Mesenchymal stem cell (in vitro differentiated cells and primary cell): ENCODE measurements at regions not wholly inside any gene's neighbourhood (a gene's known extent, or its start where the extent isn't known, plus 50 kb on each side); places are given as distances from the start of the nearest gene placed in this dataset.

Source experiments
- DNase-seq: peaks from one replicate; pipeline ENCODE4 v3.0.0-alpha.2; 2013
- H2AFZ ChIP-seq: one replicate; pipeline ENCODE4 v1.6.1; 2013; ENCODE audit warnings: low read depth, mild to moderate bottlenecking, control low read depth, inconsistent platforms, low read length, moderate library complexity
- H2AK5ac ChIP-seq: 2 replicates; pipeline ENCODE4 v1.6.1; 2013; ENCODE audit warnings: low read length, moderate library complexity, mild to moderate bottlenecking, inconsistent platforms; ENCODE audit not compliant: severe bottlenecking
- H2BK120ac ChIP-seq: one replicate; pipeline ENCODE4 v1.6.1; 2013; ENCODE audit warnings: low read depth, mild to moderate bottlenecking, inconsistent platforms, low read length, moderate library complexity
- H2BK12ac ChIP-seq, 2 experiments: one replicate each; pipeline ENCODE4 v1.6.1; 2013; ENCODE audit warnings: inconsistent platforms in 2 of 2, low read length in 2 of 2, mild to moderate bottlenecking in 2 of 2, moderate library complexity in 2 of 2, control low read depth in 1 of 2
- H2BK15ac ChIP-seq: one replicate; pipeline ENCODE4 v1.6.1; 2013; ENCODE audit warnings: mild to moderate bottlenecking, low read depth, inconsistent platforms; ENCODE audit not compliant: poor library complexity, severe bottlenecking
- H2BK5ac ChIP-seq: 2 replicates; pipeline ENCODE4 v1.6.1; 2013; ENCODE audit warnings: low read depth, mild to moderate bottlenecking, low read length, control low read depth, inconsistent platforms; ENCODE audit not compliant: poor library complexity, severe bottlenecking
- H3K14ac ChIP-seq, 2 experiments: one replicate each; pipeline ENCODE4 v1.6.1; 2013; ENCODE audit warnings: inconsistent platforms in 2 of 2, low read length in 2 of 2, control low read depth in 1 of 2, mild to moderate bottlenecking in 1 of 2, moderate library complexity in 1 of 2
- H3K18ac ChIP-seq, 2 experiments: one replicate each; pipeline ENCODE4 v1.6.1; 2013; ENCODE audit warnings: inconsistent platforms in 2 of 2, low read length in 2 of 2, control low read depth in 1 of 2, low read depth in 1 of 2, mild to moderate bottlenecking in 1 of 2
- H3K23ac ChIP-seq, 2 experiments: one replicate each; pipeline ENCODE4 v1.6.1; 2013; ENCODE audit warnings: inconsistent platforms in 2 of 2, low read length in 2 of 2, mild to moderate bottlenecking in 2 of 2, moderate library complexity in 2 of 2, control low read depth in 1 of 2
- H3K27ac ChIP-seq: 2 replicates; pipeline ENCODE4 v1.5.1; 2013; ENCODE audit warnings: mild to moderate bottlenecking, moderate library complexity, low read length, control low read depth, inconsistent platforms; ENCODE audit not compliant: poor library complexity, severe bottlenecking
- H3K27me3 ChIP-seq, 2 experiments: 2 replicates each; pipeline versions ENCODE4 v1.6.1 to v1.7.0; 2013; ENCODE audit warnings: low read length in 2 of 2, mild to moderate bottlenecking in 2 of 2, moderate library complexity in 2 of 2, control low read depth in 1 of 2, inconsistent platforms in 1 of 2; ENCODE audit not compliant: control insufficient read depth in 1 of 2, insufficient read depth in 1 of 2
- H3K36me3 ChIP-seq, 2 experiments: 2 replicates each; pipeline versions ENCODE4 v1.6.1 to v1.7.0; 2013; ENCODE audit warnings: low read length in 2 of 2, control low read depth in 1 of 2, inconsistent platforms in 1 of 2, low read depth in 1 of 2, mild to moderate bottlenecking in 1 of 2; ENCODE audit not compliant: insufficient read depth in 2 of 2, control insufficient read depth in 1 of 2
- H3K4ac ChIP-seq, 2 experiments: one replicate each; pipeline ENCODE4 v1.6.1; 2013; ENCODE audit warnings: inconsistent platforms in 2 of 2, low read length in 2 of 2, mild to moderate bottlenecking in 2 of 2, moderate library complexity in 2 of 2, control low read depth in 1 of 2, low read depth in 1 of 2
- H3K4me1 ChIP-seq: 2 replicates; pipeline ENCODE4 v1.6.1; 2013; ENCODE audit warnings: low read depth, low read length, control low read depth; ENCODE audit not compliant: control insufficient read depth, insufficient read depth
- H3K4me2 ChIP-seq: 2 replicates; pipeline ENCODE4 v1.6.1; 2013; ENCODE audit warnings: low read length, mild to moderate bottlenecking, inconsistent platforms; ENCODE audit not compliant: poor library complexity, severe bottlenecking
- H3K4me3 ChIP-seq, 2 experiments: 2 replicates each; pipeline versions ENCODE4 v1.5.1 to v1.7.0; 2013; ENCODE audit warnings: low read length in 2 of 2, mild to moderate bottlenecking in 2 of 2, control low read depth in 1 of 2, low read depth in 1 of 2; ENCODE audit not compliant: insufficient read depth in 1 of 2
- H3K79me1 ChIP-seq: replicated peaks from 2 replicates; pipeline ENCODE4 v1.6.1; 2013; ENCODE audit warnings: mild to moderate bottlenecking, control low read depth, low read length, inconsistent platforms; ENCODE audit not compliant: poor library complexity, severe bottlenecking
- H3K9ac ChIP-seq: 2 replicates; pipeline ENCODE4 v1.7.0; 2013; ENCODE audit warnings: mild to moderate bottlenecking, low read length, moderate library complexity
- H3K9me3 ChIP-seq: 2 replicates; pipeline ENCODE4 v1.7.0; 2013; ENCODE audit warnings: mild to moderate bottlenecking, low read length; ENCODE audit not compliant: control insufficient read depth
- H4K8ac ChIP-seq: one replicate; pipeline ENCODE4 v1.6.1; 2013; ENCODE audit warnings: inconsistent platforms, mild to moderate bottlenecking, low read length, moderate library complexity
- H4K91ac ChIP-seq: one replicate; pipeline ENCODE4 v1.6.1; 2013; ENCODE audit warnings: mild to moderate bottlenecking, low read length, inconsistent platforms
- WGBS: methylation state at CpG from one replicate; pipeline ENCODE4 v1.1.7; 2013; ENCODE audit warnings: mixed read lengths; 5-methylcytosine and 5-hydroxymethylcytosine counted together

DNA sequence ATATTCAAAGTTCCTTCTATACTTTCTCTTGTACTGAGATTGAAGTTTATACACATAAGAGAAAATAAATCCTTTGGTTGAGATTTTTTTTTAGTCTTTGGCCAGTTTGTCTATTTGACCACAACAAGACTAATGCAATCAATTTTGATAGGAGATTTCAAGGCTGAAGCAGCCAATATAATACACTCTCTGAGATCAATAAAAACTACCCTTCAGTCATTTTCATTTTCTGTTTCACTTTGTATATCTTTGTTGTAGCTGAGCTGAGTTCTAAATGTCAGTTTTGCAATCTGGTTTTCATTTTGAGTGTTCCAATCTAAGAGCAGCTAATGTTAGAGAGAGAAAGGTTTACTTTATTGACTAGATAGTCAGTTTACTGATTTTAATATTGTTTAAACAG, 623.8 kb upstream of the ROBO1 start:
- H3K4me2 ChIP-seq = no peak overlapping the region
- no peaks in the 10 kb centered on the region for H3K36me3 ChIP-seq
- no peaks in the 10 kb centered on the region for H3K79me1 ChIP-seq
- H3K4me3 ChIP-seq = no peak overlapping the region
- H3K14ac ChIP-seq = no peak overlapping the region
- H3K27ac ChIP-seq = no peak overlapping the region
- DNase-seq = no peak
- no peak overlapping the region for H2BK12ac ChIP-seq
- H3K4me1 ChIP-seq = no peaks in the 10 kb centered on the region
- H3K4ac ChIP-seq = no peak overlapping the region
- H3K18ac ChIP-seq = no peak overlapping the region
- no peak overlapping the region for H3K23ac ChIP-seq
- no peak overlapping the region for H2BK15ac ChIP-seq
- H3K9me3 ChIP-seq = no peaks in the 10 kb centered on the region
- H4K8ac ChIP-seq = no peak overlapping the region
- H4K91ac ChIP-seq = no peak overlapping the region
- H2BK120ac ChIP-seq = no peak overlapping the region
- no peaks in the 10 kb centered on the region for H3K27me3 ChIP-seq
- no peak overlapping the region for H2AFZ ChIP-seq
- H2BK5ac ChIP-seq = no peak overlapping the region
- H2AK5ac ChIP-seq = no peak overlapping the region
- H3K9ac ChIP-seq = no peak overlapping the region

DNA sequence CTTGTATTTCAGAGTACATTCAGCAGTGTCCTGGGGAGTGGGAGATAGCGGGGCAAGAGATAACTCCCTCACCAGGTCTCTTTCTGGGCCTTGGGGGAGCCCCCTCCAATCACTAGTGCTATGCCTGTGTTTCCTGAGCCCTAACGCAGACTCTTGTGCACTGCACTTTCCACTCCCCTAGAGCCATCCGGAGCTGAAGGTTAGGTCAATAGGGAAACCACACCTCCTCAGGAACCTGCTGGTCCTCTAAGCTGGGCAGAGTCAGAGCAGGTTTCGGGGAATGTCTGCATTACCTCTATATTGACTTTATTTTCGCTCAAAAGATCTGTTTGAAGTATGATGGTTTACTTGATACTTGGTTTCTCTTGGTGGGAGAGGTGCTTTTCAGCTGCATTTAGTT, 617.0 kb upstream of the ROBO1 start:
- H3K14ac ChIP-seq = no peak overlapping the region
- no peak overlapping the region for H2BK120ac ChIP-seq
- H3K27me3 ChIP-seq = no peaks in the 10 kb centered on the region
- no peak overlapping the region for H3K9ac ChIP-seq
- no peak for DNase-seq
- no peak overlapping the region for H2BK5ac ChIP-seq
- H2AK5ac ChIP-seq = no peak overlapping the region
- H3K27ac ChIP-seq = no peak overlapping the region
- peaks cover 4% of the 10 kb centered on the region for H3K9me3 ChIP-seq
- no peak overlapping the region for H4K91ac ChIP-seq
- H3K79me1 ChIP-seq = no peaks in the 10 kb centered on the region
- H3K4ac ChIP-seq = no peak overlapping the region
- no peak overlapping the region for H3K4me3 ChIP-seq
- no peak overlapping the region for H3K23ac ChIP-seq
- no peak overlapping the region for H2BK12ac ChIP-seq
- no peak overlapping the region for H3K4me2 ChIP-seq
- H3K4me1 ChIP-seq = no peaks in the 10 kb centered on the region
- no peak overlapping the region for H3K18ac ChIP-seq
- no peak overlapping the region for H4K8ac ChIP-seq
- WGBS = 61% methylated on average over 5 of the region's 5 CpGs
- no peak overlapping the region for H2AFZ ChIP-seq
- no peak overlapping the region for H2BK15ac ChIP-seq
- H3K36me3 ChIP-seq = no peaks in the 10 kb centered on the region

DNA sequence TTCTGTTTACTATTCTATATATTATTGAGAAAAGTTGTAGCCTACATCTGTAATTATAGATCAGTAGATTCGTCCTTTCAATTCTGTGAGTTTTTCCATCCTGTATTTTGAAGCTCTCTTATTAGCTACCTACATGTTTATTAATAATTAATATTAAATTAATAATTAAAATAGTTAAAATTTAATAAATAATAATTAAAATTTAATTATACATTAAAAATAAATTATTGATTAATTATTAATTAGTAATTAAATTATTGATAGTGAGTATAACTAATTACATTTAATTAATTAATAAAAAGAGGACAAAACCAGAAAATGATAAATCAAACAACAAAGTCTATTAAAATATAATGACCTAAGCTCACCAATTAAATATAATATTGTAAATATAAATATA, 606.6 kb upstream of the ROBO1 start:
- Histone ChIP-seq H4K91ac (no peak overlapping the region), H3K23ac (no peak overlapping the region), H2AFZ (no peak overlapping the region), H3K18ac (no peak overlapping the region), H2BK5ac (no peak overlapping the region), H3K27ac (no peak overlapping the region), H2BK120ac (no peak overlapping the region), H2BK12ac (no peak overlapping the region), H3K4me1 (no peaks in the 10 kb centered on the region), H2BK15ac (no peak overlapping the region), H3K4me2 (no peak overlapping the region), H3K79me1 (no peaks in the 10 kb centered on the region), H3K9ac (no peak overlapping the region), H3K9me3 (no peaks in the 10 kb centered on the region), H4K8ac (no peak overlapping the region), H3K27me3 (no peaks in the 10 kb centered on the region), H2AK5ac (no peak overlapping the region), H3K36me3 (no peaks in the 10 kb centered on the region), H3K4ac (no peak overlapping the region), H3K14ac (no peak overlapping the region), H3K4me3 (no peak overlapping the region)
- no CpG with 5 or more reads among the region's 1 CpG for WGBS
- no peak for DNase-seq

DNA sequence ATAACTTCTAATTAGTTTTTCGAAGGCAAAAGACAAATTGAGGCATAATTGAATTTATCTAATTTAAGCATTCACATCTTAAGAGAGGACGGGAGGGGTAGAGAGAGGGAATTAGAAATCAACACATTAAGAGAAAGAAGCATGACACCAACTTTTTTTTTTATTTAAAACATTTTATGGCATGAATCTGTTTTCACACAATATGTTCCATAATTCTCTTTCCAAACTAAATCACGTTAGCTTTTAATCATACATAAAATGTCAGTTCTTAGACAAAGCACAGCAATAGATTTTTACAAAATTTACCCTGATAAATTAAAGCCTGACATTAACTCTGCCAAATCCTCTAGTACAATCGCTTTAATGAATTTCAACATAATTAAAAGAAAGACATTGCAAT, 600.8 kb upstream of the ROBO1 start:
- Histone ChIP-seq H3K4me1 (no peaks in the 10 kb centered on the region), H2BK5ac (no peak overlapping the region), H3K9ac (no peak overlapping the region), H4K8ac (no peak overlapping the region), H3K36me3 (no peaks in the 10 kb centered on the region), H3K14ac (no peak overlapping the region), H3K4ac (no peak overlapping the region), H2BK15ac (no peak overlapping the region), H3K4me3 (no peak overlapping the region), H2BK12ac (no peak overlapping the region), H3K4me2 (no peak overlapping the region), H3K9me3 (no peaks in the 10 kb centered on the region), H3K18ac (no peak overlapping the region), H2AK5ac (no peak overlapping the region), H3K23ac (no peak overlapping the region), H3K27ac (no peak overlapping the region), H3K79me1 (no peaks in the 10 kb centered on the region), H2BK120ac (no peak overlapping the region), H4K91ac (no peak overlapping the region), H2AFZ (no peak overlapping the region), H3K27me3 (no peaks in the 10 kb centered on the region)
- 73% methylated on average over 1 of the region's 4 CpGs for WGBS
- no peak for DNase-seq
